A673 (cell line): ENCODE measurements at regions not wholly inside any gene's neighbourhood (a gene's known extent, or its start where the extent isn't known, plus 50 kb on each side); places are given as distances from the start of the nearest gene placed in this dataset.

ENCODE experiments used
- CTCF ChIP-seq: fragments of 300-800, 200-600 bp; sonication (generic); conservative IDR thresholded peaks from 2 replicates; pipeline ENCODE4 v1.5.1; 2017; ENCODE audit warnings: low read depth, mild to moderate bottlenecking, antibody characterized with exemption, low read length, moderate library complexity, mixed read lengths
- EZH2 ChIP-seq: fragments of 200-600 bp; sonication (generic); IDR thresholded peaks from 2 replicates; pipeline ENCODE4 v1.6.1; 2017; ENCODE audit warnings: borderline replicate concordance, low read depth, mild to moderate bottlenecking, mixed read lengths, antibody characterized with exemption, low read length; ENCODE audit not compliant: poor library complexity, severe bottlenecking

- TF ChIP-seq CTCF: no peak
- no peak for TF ChIP-seq EZH2
Observed at GRCh38 chr1:115433483-115433882, 95.4 kb upstream of the NGF start.
